NK-92 treated with Interleukin-12 subunit alpha and Interleukin-12 subunit beta, amount 100 ng/mL, for 24 hours (cell line): ENCODE measurements at regions not wholly inside any gene's neighbourhood (a gene's known extent, or its start where the extent isn't known, plus 50 kb on each side); places are given as distances from the start of the nearest gene placed in this dataset.
"Not testable (repeated sequence)": the region's sequence is repeated elsewhere in the genome, so short reads cannot be mapped to it uniquely, and the experiment has no call there.

Experiments
- DNase-seq: peaks from one replicate; lab custom pipeline; 2025; lab: John Stamatoyannopoulos, UW

- DNase-seq: not testable (repeated sequence)
These were observed 304.2 kb downstream of the GOLGA6L6 start for GRCh38 chr15:20237256-20238020.

GRCh38 chr15:20235728-20236127, 305.9 kb downstream of the GOLGA6L6 start:
- DNase-seq: not testable (repeated sequence)

GRCh38 chr15:20234006-20234540, 307.5 kb downstream of the GOLGA6L6 start:
- DNase-seq: not testable (repeated sequence)

DNA sequence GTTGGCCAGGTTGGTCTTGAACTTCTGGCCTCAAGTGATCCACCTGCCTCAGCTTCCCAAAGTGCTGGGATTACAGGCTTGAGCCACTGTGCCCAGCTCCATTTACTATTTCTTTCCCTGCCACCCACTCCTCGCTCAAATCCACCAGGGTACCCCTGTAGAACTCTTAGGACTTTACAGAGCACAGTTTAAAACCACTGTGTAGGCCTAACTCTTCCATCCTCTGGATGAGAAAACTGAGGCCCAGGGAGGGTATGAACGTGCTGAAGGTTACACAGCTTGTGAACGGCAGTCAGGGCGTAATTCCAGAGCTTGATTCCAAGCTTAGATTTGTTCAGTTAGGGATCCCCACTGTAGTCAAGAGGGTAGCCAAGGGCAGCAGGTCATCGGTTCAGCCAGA, 309.1 kb downstream of the GOLGA6L6 start:
- DNase-seq: not testable (repeated sequence)

DNA sequence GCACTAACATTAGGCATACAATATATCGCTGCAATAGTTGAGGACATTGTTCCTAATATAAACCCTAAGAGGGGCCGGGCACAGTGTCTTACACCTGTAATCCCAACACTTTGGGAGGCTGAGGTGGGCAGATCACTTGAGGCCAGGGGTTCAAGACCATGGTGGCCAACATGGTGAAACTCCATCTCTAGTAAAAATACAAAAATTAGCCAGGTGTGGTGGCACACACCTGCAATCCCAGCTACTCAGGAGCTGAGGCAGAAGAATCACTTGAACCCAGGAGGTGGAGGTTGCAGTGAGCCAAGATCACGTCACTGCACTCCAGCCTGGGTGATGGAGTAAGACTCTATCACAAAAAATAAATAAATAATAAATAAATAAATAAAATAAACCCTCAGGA, 310.9 kb downstream of the GOLGA6L6 start:
- DNase-seq: not testable (repeated sequence)

DNA sequence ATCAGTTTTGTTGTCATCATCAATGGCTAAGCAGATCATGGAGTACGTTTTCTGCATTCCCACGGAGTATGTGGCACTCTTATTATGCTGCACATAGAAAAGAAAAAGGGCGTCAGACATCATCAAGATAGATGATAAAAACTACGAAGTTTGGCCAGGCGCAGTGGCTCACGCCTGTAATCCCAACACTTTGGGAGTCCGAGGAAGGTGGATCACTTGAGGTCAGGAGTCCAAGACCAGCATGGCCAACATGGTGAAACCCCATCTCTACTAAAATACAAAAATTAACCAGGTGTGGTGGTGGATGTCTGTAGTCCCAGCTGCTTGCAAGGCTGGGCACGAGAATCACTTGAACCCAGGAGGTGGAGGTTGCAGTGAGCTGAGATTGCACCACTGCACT, 312.8 kb downstream of the GOLGA6L6 start:
- not testable (repeated sequence) for DNase-seq

GRCh38 chr15:20227119-20227853, 314.3 kb downstream of the GOLGA6L6 start:
- DNase-seq: not testable (repeated sequence)

DNA sequence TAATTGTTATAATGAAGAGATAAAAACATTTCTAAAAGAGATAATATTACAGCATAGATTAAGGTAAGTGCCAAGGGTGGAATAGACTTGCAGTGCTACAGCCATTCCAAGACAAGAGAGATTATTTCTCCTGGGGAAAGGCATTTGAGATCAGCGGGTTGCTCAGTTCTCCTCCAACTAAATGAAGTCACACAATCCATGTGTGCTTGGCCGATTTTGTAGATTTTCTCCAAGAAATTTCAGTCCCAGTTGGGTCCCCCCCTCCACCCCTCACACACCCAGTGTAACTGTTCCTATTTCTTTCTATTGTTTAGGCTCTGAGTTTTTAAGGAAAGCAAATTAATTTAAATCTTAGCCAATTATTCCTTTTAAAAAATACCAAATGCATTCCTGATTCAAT, 315.1 kb downstream of the GOLGA6L6 start:
- not testable (repeated sequence) for DNase-seq

DNA sequence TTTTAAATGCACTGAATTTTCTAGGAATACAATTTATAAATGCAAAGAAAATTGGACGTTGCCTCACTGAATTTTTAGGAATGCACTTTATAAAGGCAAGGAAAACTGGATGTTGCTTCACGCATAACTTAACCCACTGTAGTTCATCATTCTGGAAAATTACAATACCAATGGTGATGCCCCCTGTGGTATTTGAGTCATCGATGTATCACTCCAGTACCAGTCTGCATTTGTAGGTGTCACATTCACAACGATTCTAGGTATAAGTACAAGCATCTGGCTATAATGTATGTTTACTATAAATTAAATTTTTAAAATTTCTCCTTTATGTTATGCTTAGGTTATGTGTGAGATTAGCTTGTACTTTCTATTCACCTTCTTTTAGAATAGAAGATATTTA, 320.5 kb downstream of the GOLGA6L6 start:
- DNase-seq: not testable (repeated sequence)

DNA sequence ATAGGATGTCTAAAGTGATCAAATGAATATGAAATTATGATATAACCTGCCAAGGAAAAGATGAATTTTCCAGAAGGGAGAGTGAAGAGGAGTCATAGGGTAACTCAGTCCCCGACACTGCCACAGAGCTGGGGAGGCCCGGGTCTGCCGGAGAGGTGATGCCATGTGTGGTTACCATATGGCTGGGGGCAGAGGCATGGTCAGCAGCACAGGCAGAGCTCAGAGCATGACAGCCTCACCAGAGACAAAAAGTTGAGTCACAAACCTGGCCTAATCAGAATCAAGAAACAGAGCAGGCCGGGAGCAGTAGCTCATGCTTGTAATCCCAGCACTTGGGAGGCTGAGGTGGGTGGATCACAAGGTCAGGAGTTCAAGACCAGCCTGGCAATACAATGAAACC, 322.4 kb downstream of the GOLGA6L6 start:
- DNase-seq: not testable (repeated sequence)

DNA sequence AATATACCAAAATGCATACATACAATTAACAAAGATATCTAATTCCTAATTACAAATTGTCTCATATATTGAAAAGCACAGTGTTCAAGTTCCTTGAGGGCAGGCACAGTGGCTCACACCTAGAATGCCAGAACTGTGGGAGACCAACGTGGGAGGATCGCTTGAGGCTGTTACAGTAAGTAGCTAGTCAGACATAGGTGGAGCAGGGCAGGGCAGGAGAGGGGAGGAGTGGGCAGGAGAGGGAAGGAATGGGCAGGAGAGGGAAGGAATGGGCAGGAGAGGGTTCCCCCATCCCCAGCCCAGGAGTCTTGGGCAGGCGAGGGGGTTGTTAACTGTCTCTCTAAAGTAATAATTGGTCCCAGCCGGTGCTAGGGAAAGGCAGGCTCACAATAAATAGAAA, 325.9 kb downstream of the GOLGA6L6 start:
- not testable (repeated sequence) for DNase-seq

DNA sequence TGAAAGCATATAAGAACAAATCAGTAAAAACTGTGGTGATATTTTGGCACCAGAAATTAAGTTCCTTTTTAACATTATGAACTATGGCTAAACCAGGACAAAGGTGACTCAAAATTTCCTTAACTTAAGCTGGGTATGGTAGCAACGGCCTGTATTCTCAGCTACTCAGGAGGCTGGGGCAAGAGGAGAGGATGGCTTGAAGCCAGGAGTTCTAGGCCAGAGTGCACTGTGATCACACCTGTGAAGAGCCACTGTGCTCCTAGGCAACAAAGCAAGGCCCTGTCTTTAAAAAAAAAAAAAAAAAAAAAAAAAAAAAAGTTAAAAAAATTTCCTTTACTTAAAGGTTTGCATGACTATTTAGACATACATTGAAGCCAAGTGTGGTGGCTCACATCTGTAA, 327.5 kb downstream of the GOLGA6L6 start:
- not testable (repeated sequence) for DNase-seq

DNA sequence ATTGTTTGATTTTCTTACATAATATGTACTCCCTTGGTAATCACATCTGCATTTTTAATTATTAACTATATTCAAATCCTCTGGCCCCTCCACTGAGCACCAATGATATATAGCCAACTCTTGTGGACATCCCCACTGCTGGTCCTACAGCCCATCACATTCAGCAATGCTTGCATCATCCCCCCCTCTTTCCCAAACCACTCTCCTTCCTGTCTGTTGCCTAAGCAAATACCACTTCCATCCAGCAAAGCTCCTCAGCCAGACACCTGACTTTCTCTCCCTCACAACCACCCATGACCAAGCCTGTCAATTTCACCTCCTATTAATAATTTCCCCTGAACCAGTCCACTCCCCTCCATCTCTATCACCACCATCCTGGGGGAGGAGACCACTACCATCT, 330.1 kb downstream of the GOLGA6L6 start:
- DNase-seq: not testable (repeated sequence)

DNA sequence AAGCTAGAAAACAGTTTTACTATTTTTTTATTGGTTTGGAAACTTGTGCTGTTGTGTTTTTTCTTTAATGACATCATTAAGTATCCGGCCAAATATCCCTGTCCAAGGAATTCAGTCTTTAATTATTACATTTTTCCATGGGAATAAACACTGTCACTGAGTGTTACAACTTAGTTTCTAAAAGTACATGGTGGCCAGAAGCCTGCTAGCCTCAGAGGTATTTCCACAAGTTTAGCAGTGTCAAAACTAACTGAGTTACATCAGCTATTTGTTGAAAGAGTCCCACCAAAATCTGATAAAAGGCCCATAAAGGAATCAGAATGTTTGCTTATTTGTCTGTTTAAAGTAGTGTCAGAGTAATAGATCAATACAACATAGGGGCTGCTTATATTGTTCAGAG, 331.6 kb downstream of the GOLGA6L6 start:
- DNase-seq: not testable (repeated sequence)

GRCh38 chr15:20207607-20208006, 334.0 kb downstream of the GOLGA6L6 start:
- not testable (repeated sequence) for DNase-seq

GRCh38 chr15:20207198-20207597, 334.4 kb downstream of the GOLGA6L6 start:
- DNase-seq: not testable (repeated sequence)

DNA sequence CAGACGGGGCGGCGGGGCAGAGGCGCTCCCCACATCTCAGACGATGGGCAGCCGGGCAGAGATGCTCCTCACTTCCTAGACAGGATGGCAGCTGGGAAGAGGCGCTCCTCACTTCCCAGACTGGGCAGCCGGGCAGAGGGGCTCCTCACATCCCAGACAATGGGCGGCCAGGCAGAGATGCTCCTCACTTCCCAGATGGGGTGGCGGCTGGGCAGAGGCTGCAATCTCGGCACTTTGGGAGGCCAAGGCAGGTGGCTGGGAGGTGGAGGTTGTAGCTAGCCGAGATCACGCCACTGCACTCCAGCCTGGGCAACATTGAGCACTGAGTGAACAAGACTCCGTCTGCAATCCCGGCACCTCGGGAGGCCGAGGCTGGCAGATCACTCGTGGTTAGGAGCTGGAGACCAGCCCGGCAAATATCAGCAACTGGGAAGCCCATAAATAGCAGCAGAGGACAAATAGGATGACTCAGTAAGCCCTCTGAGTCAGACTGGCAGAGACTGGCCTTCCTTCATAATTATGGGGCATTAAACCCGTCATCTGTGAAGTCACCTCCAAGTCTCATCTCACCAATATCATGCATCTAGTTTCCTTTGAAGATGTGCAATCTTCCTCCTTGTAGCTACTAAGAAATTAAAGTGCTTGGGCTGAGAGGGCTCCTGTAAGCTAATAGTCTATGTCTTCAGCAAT, 337.3 kb downstream of the GOLGA6L6 start:
- not testable (repeated sequence) for DNase-seq

DNA sequence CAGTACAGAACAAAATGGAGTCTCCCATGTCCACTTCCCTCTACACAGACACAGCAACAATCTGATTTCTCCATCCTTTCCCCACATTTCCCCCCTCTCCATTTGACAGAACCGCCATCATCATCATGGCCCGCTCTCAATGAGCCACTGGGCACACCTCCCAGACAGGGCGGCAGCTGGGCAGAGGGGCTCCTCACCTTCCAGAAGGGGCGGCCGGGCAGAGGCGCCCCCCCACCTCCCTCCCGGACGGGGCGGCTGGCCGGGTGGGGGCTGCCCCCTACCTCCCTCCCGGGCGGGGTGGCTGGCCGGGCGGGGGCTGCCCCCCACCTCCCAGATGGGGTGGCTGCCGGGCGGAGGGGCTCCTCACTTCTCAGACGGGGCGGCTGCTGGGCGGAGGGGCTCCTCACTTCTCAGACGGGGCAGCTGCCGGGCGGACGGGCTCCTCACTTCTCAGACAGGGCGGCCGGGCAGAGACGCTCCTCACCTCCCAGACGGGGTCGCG, 337.9 kb downstream of the GOLGA6L6 start:
- DNase-seq: not testable (repeated sequence)

GRCh38 chr15:20194591-20195198, 346.9 kb downstream of the GOLGA6L6 start:
- DNase-seq: not testable (repeated sequence)

DNA sequence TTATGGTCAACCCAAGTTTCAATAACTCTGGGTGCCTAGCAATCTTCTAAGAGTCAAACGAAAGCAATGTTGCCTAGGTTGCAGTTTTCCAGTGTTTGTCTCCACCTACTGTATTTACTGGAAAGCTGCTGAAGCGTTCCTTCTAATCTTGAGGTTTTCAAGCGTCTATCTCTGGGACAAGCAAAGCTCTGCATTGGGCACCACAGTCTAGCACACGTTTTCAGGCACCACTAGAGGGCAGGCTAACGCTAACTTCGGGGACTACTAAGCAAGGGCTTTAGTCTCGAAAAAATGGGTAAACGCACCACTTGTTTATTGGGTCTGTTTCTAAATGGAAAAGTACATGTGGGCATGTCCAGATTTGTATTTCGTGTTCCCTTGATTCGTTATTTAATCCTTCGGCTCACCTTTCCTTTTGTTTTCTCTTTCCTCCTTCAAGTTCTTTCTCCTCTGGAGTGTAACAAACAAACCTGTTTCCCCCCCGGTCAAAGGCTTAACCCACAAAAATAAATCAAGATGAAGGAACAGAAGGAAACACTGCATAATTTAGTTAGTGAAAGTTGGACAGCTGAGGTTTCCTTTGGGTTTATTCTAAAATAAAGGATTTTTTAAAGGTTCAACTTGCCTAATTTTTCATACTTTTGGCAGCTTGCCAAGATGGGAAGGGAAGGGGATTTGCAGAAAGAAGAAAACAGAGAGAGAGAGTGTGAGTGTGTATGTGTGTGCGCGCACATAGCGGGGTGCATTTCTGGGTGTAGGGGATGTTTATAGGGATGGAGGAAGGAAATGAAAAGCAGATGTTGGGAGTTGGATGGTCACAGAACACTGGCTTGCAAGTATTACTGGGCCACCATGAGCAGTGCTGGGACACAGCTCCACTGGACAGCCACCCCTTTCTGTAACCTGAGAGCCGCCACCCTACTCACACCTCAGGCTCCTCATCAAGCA, 348.3 kb downstream of the GOLGA6L6 start:
- not testable (repeated sequence) for DNase-seq
